K562 (cell line): ENCODE measurements at regions not wholly inside any gene's neighbourhood (a gene's known extent, or its start where the extent isn't known, plus 50 kb on each side); places are given as distances from the start of the nearest gene placed in this dataset.

ENCODE experiments used
- ATAC-seq: fragments of 200-7000 bp; cut with Tn5 transposase; 3 replicates; pipeline ENCODE4 v1.9.1; 2020; ENCODE audit warnings: moderate library complexity
- BruUV-seq: library from RNA; stranded (reverse); fragments of 400-500 nt; replicated peaks from 2 replicates; lab custom pipeline; 2021; lab: Mats Ljungman, UMichigan
- CTCF ChIA-PET: fragments of 300-600 bp; formaldehyde crosslinking; extraction: SDS; loops from one replicate; lab custom pipeline; 2021; ENCODE audit warnings: low intra/inter-chr PET ratio; lab: Yijun Ruan, JAX
- POLR2A ChIA-PET: fragments of 300-600, 350-650 bp; sonication (Branson Sonifier 250); formaldehyde crosslinking; extraction: SDS; loops from one replicate; lab custom pipeline; 2021; ENCODE audit warnings: antibody characterized with exemption, inconsistent platforms; lab: Yijun Ruan, JAX
- DNase-seq, 4 experiments: peaks; one replicate each; pipeline versions ENCODE4 v3.0.0 to v3.0.0-alpha.2; 2011 to 2018; ENCODE audit warnings: low spot score in 3 of 4, mixed read lengths in 3 of 4; ENCODE audit errors: extremely low read depth in 1 of 4
- FAIRE-seq: peaks from 2 replicates; lab custom pipeline; 2011; peaks lifted over from hg19 to GRCh38; lab: Jason Lieb, UNC
- H2AFZ ChIP-seq: 2 replicates; pipeline ENCODE4 v1.6.0; 2011; ENCODE audit warnings: low read depth, low read length, control low read depth, inconsistent platforms
- H3K27ac ChIP-seq: fragments of 200-600 bp; 3 replicates; pipeline ENCODE4 v1.8.0; 2011; ENCODE audit warnings: low read depth, mild to moderate bottlenecking, control low read depth, inconsistent platforms, low read length, moderate library complexity, mixed read lengths; ENCODE audit errors: extremely low read depth
- H3K27me3 ChIP-seq, 2 experiments: fragments of 300-600 bp in 1 of 2; 2 replicates in 1 of 2; 3 replicates in 1 of 2; pipeline versions ENCODE4 v1.6.0 to v1.8.0; 2011; ENCODE audit warnings: inconsistent platforms in 2 of 2, low read length in 2 of 2, mild to moderate bottlenecking in 1 of 2, mixed read lengths in 1 of 2, moderate library complexity in 1 of 2; ENCODE audit not compliant: control insufficient read depth in 2 of 2, insufficient read depth in 2 of 2
- H3K36me3 ChIP-seq: fragments of 300-600 bp; 3 replicates; pipeline ENCODE4 v1.8.0; 2011; ENCODE audit warnings: mild to moderate bottlenecking, low read length, inconsistent platforms; ENCODE audit not compliant: control insufficient read depth, insufficient read depth
- H3K4me1 ChIP-seq, 2 experiments: fragments of 200-600 bp in 1 of 2; replicated peaks in 1 of 2; 2 replicates in 1 of 2; 3 replicates in 1 of 2; pipeline versions ENCODE4 v1.5.1 to v1.8.0; 2011; ENCODE audit warnings: inconsistent platforms in 2 of 2, low read length in 2 of 2, mild to moderate bottlenecking in 1 of 2, mixed read lengths in 1 of 2, moderate library complexity in 1 of 2; ENCODE audit not compliant: control insufficient read depth in 2 of 2, insufficient read depth in 2 of 2
- H3K4me2 ChIP-seq: 2 replicates; pipeline ENCODE4 v1.6.1; 2011; ENCODE audit warnings: low read length, control low read depth, inconsistent platforms, mixed read lengths; ENCODE audit not compliant: insufficient read depth
- H3K4me3 ChIP-seq: fragments of 200-600 bp; sonication (generic), shearing (Covaris generic); 2 replicates; pipeline ENCODE4 v1.5.1; 2016; ENCODE audit warnings: control low read depth, inconsistent platforms
- H3K79me2 ChIP-seq: fragments of 200-600 bp; 3 replicates; pipeline ENCODE4 v1.8.0; 2011; ENCODE audit warnings: low read length, inconsistent platforms; ENCODE audit not compliant: control insufficient read depth, insufficient read depth
- H3K9ac ChIP-seq, 2 experiments: 2 replicates each; pipeline versions ENCODE4 v1.6.0 to v1.6.1; 2011; ENCODE audit warnings: low read depth in 2 of 2, low read length in 2 of 2, control low read depth in 1 of 2, inconsistent platforms in 1 of 2, mild to moderate bottlenecking in 1 of 2, mixed read lengths in 1 of 2; ENCODE audit not compliant: insufficient read depth in 1 of 2
- H3K9me1 ChIP-seq: one replicate; pipeline ENCODE4 v1.6.0; 2011; ENCODE audit warnings: inconsistent platforms, mild to moderate bottlenecking, low read length, moderate library complexity; ENCODE audit not compliant: control insufficient read depth, insufficient read depth
- H3K9me3 ChIP-seq: replicated peaks from 2 replicates; pipeline ENCODE4 v1.5.1; 2011; ENCODE audit warnings: low read depth, low read length, inconsistent platforms; ENCODE audit not compliant: control insufficient read depth, insufficient read depth
- H4K20me1 ChIP-seq: replicated peaks from 2 replicates; pipeline ENCODE4 v1.6.1; 2011; ENCODE audit warnings: low read length, inconsistent platforms, mixed read lengths; ENCODE audit not compliant: control insufficient read depth, insufficient read depth
- CBFB ChIP-seq: sonication (generic); formaldehyde crosslinking; IDR thresholded peaks from 2 replicates; pipeline ENCODE4 v1.4.0; 2020; ENCODE audit warnings: mild to moderate bottlenecking, missing genetic modification reagents
- ETS1 ChIP-seq: conservative IDR thresholded peaks from 2 replicates; pipeline ENCODE4 v1.6.1; 2011; ENCODE audit warnings: low read depth, mild to moderate bottlenecking, low read length; ENCODE audit not compliant: control insufficient read depth
- ZNF184 ChIP-seq: sonication (generic); formaldehyde crosslinking; IDR thresholded peaks from 2 replicates; pipeline ENCODE4 v1.5.0; 2020; ENCODE audit warnings: missing genetic modification reagents
- ZNF609 ChIP-seq: sonication (generic); formaldehyde crosslinking; IDR thresholded peaks from 2 replicates; pipeline ENCODE4 v1.8.1; 2023; ENCODE audit warnings: missing genetic modification reagents, mild to moderate bottlenecking, borderline replicate concordance
- ZNF707 ChIP-seq: fragments of 250-450 bp; sonication (Bioruptor Pico); conservative IDR thresholded peaks from 2 replicates; pipeline ENCODE4 v1.8.0; 2022; ENCODE audit warnings: inconsistent platforms, mild to moderate bottlenecking, moderate library complexity
- WGBS: fragments of 100-300 bp; shearing (Covaris generic); methylation state at CpG from one replicate; pipeline ENCODE4 v1.1.6; 2016; ENCODE audit warnings: low coverage, mixed read lengths; ENCODE audit not compliant: insufficient coverage; ENCODE audit errors: missing lambda C conversion rate; 5-methylcytosine and 5-hydroxymethylcytosine counted together
- in situ Hi-C: fragments of 300-500 bp; cut with MboI; formaldehyde crosslinking; loops from 4 replicates; pipeline ENCODE4 v1.15.0; 2018; ENCODE audit warnings: inconsistent platforms, mixed read lengths
- intact Hi-C: fragments of 100-400 bp; cut with micrococcal nuclease; formaldehyde crosslinking; loops from 2 replicates; pipeline ENCODE4 v1.14.2; 2022

- no peak overlapping the region for H3K4me3 ChIP-seq
- intact Hi-C loops = no loop called here
- H3K79me2 ChIP-seq = no peaks in the 10 kb centered on the region
- in situ Hi-C loops = no loop called here
- H3K9me3 ChIP-seq = no peaks in the 10 kb centered on the region
- H3K27ac ChIP-seq = no peak overlapping the region
- H3K9me1 ChIP-seq = no peaks in the 10 kb centered on the region
- H3K9ac ChIP-seq = no peak overlapping the region
- no peak overlapping the region for H3K4me2 ChIP-seq
- no peaks in the 10 kb centered on the region for H3K27me3 ChIP-seq
- no peaks in the 10 kb centered on the region for H3K4me1 ChIP-seq
- no peaks in the 10 kb centered on the region for H3K36me3 ChIP-seq
- POLR2A ChIA-PET = no interaction called here
- CTCF ChIA-PET = no interaction called here
- no peak for TF ChIP-seq ZNF609
- no peak for TF ChIP-seq ETS1
- no peak for TF ChIP-seq ZNF707 (CRISPR knock-in tag)
- TF ChIP-seq CBFB (CRISPR knock-in tag) = no peak
- TF ChIP-seq ZNF184 (CRISPR knock-in tag) = no peak
- TF ChIP-seq, all 486 proteins: peak for 0
- Histone ChIP-seq H2AFZ (no peak overlapping the region), H4K20me1 (no peaks in the 10 kb centered on the region)
- 1% methylated on average over 4 of the region's 4 CpGs for WGBS
- no peak for ATAC-seq
- no peak for DNase-seq
- no peak for FAIRE-seq
- BruUV-seq = no TSS peak
These were observed 858.4 kb upstream of the ARPP21 start for GRCh38 chr3:34780973-34781372.
